ENCODE measurements at regions not wholly inside any gene's neighbourhood (a gene's known extent, or its start where the extent isn't known, plus 50 kb on each side); places are given as distances from the start of the nearest gene placed in this dataset.

- in situ Hi-C loops (cut with MboI; ENCODE audit: low pct_unique_long_range_greater_than_20kb, low sequenced_read_pairs, unreplicated experiment): no loop called here
- no peak for DNase-seq (ENCODE audit: low spot score)
- TF ChIP-seq CTCF (IDR thresholded peaks at IDR 0.05; ENCODE audit: extremely low read depth, insufficient read depth, missing control alignments): no peak
Measured at GRCh38 chrX:149097786-149098185, 407.3 kb downstream of the IDS start.

GRCh38 chrX:149092179-149092578 is 412.9 kb downstream of the IDS start:
- TF ChIP-seq CTCF (IDR thresholded peaks at IDR 0.05; ENCODE audit: extremely low read depth, insufficient read depth, missing control alignments): no peak
- in situ Hi-C loops (cut with MboI; ENCODE audit: low pct_unique_long_range_greater_than_20kb, low sequenced_read_pairs, unreplicated experiment): no loop called here
- no peak for DNase-seq (ENCODE audit: low spot score)

- DNase-seq (ENCODE audit: low spot score): no peak
- no peak for TF ChIP-seq CTCF (IDR thresholded peaks at IDR 0.05; ENCODE audit: extremely low read depth, insufficient read depth, missing control alignments)
- in situ Hi-C loops (cut with MboI; ENCODE audit: low pct_unique_long_range_greater_than_20kb, low sequenced_read_pairs, unreplicated experiment): no loop called here
Measured at GRCh38 chrX:149079805-149080406, 425.2 kb downstream of the IDS start.

- in situ Hi-C loops (cut with MboI; ENCODE audit: low pct_unique_long_range_greater_than_20kb, low sequenced_read_pairs, unreplicated experiment): no loop called here
- DNase-seq (ENCODE audit: low spot score): no peak
- TF ChIP-seq CTCF (IDR thresholded peaks at IDR 0.05; ENCODE audit: extremely low read depth, insufficient read depth, missing control alignments): no peak
Measured at GRCh38 chrX:149074398-149074797, 430.7 kb downstream of the IDS start.

- no peak for DNase-seq (ENCODE audit: low spot score)
- no peak for TF ChIP-seq CTCF (IDR thresholded peaks at IDR 0.05; ENCODE audit: extremely low read depth, insufficient read depth, missing control alignments)
- in situ Hi-C loops (cut with MboI; ENCODE audit: low pct_unique_long_range_greater_than_20kb, low sequenced_read_pairs, unreplicated experiment): no loop called here
Measured at GRCh38 chrX:149073479-149073878, 431.6 kb downstream of the IDS start.

GRCh38 chrX:149069899-149070298 is 435.2 kb downstream of the IDS start:
- no peak for TF ChIP-seq CTCF (IDR thresholded peaks at IDR 0.05; ENCODE audit: extremely low read depth, insufficient read depth, missing control alignments)
- DNase-seq (ENCODE audit: low spot score): no peak
- in situ Hi-C loops (cut with MboI; ENCODE audit: low pct_unique_long_range_greater_than_20kb, low sequenced_read_pairs, unreplicated experiment): no loop called here

GRCh38 chrX:149060921-149061320 is 444.2 kb downstream of the IDS start:
- in situ Hi-C loops (cut with MboI; ENCODE audit: low pct_unique_long_range_greater_than_20kb, low sequenced_read_pairs, unreplicated experiment): no loop called here
- no peak for TF ChIP-seq CTCF (IDR thresholded peaks at IDR 0.05; ENCODE audit: extremely low read depth, insufficient read depth, missing control alignments)
- DNase-seq (ENCODE audit: low spot score): no peak
